ENCODE measurements at regions not wholly inside any gene's neighbourhood (a gene's known extent, or its start where the extent isn't known, plus 50 kb on each side); places are given as distances from the start of the nearest gene placed in this dataset.

- no peak overlapping the region for H3K4me3 ChIP-seq
- peaks cover 0 to 18% (median 0%) of the 10 kb centered on the region in 4 donors for H3K4me1 ChIP-seq
- no peak for DNase-seq (ENCODE audit: low spot score in 2 of 2)
- H3K9me3 ChIP-seq, result no peaks in the 10 kb centered on the region
- no peaks in the 10 kb centered on the region for H3K27me3 ChIP-seq
- H3K36me3 ChIP-seq, result no peaks in the 10 kb centered on the region
- no peak for TF ChIP-seq CTCF (IDR thresholded peaks at IDR 0.05)
- no peak for TF ChIP-seq POLR2A (IDR thresholded peaks at IDR 0.05)
- no peak for TF ChIP-seq EP300 (IDR thresholded peaks at IDR 0.05)
- 95 to 98% methylated on average over 9 of the region's 9 CpGs for WGBS, 2 donors
- H3K27ac ChIP-seq, result no peak overlapping the region
Observed at GRCh38 chr20:57908226-57908625, 198.4 kb upstream of the PMEPA1 start.

- 54 to 67% methylated on average over 19 to 20 of the region's 20 CpGs for WGBS, 2 donors
- no peaks in the 10 kb centered on the region for H3K9me3 ChIP-seq
- no peak for DNase-seq (ENCODE audit: low spot score in 2 of 2)
- H3K27me3 ChIP-seq, result no peaks in the 10 kb centered on the region
- no peak overlapping the region for H3K4me3 ChIP-seq
- H3K27ac ChIP-seq, result no peak overlapping the region
- TF ChIP-seq POLR2A (IDR thresholded peaks at IDR 0.05) (no peak), CTCF (IDR thresholded peaks at IDR 0.05) (no peak), EP300 (IDR thresholded peaks at IDR 0.05) (no peak)
- H3K4me1 ChIP-seq, result peaks cover 0 to 15% (median 0%) of the 10 kb centered on the region in 4 donors
- H3K36me3 ChIP-seq, result no peaks in the 10 kb centered on the region
Observed at GRCh38 chr20:57907131-57908000, 197.6 kb upstream of the PMEPA1 start.

GRCh38 chr20:57905448-57905847 is 195.6 kb upstream of the PMEPA1 start:
- no peak for DNase-seq (ENCODE audit: low spot score in 2 of 2)
- TF ChIP-seq CTCF (IDR thresholded peaks at IDR 0.05), result no peak
- TF ChIP-seq POLR2A (IDR thresholded peaks at IDR 0.05), result no peak
- no peak for TF ChIP-seq EP300 (IDR thresholded peaks at IDR 0.05)
- Histone ChIP-seq H3K4me3 (no peak overlapping the region), H3K4me1 (peaks cover 0 to 7% (median 0%) of the 10 kb centered on the region in 4 donors), H3K36me3 (no peaks in the 10 kb centered on the region), H3K9me3 (no peaks in the 10 kb centered on the region), H3K27ac (no peak overlapping the region), H3K27me3 (no peaks in the 10 kb centered on the region)
- whole genome bisulfite sequencing, 2 donors, result 67 to 74% methylated on average over 5 of the region's 5 CpGs

DNA sequence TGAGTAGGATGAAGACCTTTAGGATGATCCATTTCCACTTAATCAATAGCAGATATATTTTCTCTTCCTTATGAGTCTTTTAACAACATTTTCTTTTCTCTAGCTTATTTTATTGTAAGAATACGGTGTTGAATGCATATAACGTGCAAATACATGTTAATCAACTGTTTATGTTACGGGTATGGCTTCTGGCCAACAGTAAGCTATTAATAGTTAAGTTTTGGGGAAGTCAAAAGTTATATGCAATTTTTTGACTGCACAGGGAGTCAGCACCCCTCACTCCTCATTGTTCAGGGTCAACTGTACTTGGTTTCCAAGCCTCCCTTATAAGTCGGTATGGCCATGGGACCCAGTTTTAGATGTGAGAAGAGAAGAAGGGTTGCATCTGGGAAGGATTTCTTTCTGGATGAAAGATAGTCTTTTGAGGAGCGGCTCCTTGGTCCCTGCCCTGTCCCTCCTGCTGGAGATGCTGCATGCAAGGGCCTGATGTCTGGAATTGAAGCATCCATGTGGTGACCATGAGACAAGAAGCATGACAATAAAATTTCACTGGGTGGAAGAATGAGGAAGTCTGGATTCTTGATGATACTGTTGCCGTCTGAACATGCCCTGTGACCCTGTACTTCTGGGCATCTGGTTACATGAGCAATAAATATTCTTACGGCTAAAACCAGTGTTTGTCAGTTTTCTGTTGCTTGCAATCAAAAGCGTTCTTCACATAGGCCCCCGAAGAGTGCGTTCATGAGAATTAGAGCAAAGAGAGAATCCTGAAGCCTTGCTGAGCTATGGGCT is 194.7 kb upstream of the PMEPA1 start:
- Histone ChIP-seq H3K9me3 (no peaks in the 10 kb centered on the region), H3K27ac (no peak overlapping the region), H3K36me3 (no peaks in the 10 kb centered on the region), H3K27me3 (no peaks in the 10 kb centered on the region), H3K4me3 (no peak overlapping the region), H3K4me1 (peaks cover 0 to 7% (median 0%) of the 10 kb centered on the region in 4 donors)
- DNase-seq (ENCODE audit: low spot score in 2 of 2), result no peak
- TF ChIP-seq EP300 (IDR thresholded peaks at IDR 0.05), result no peak
- no peak for TF ChIP-seq POLR2A (IDR thresholded peaks at IDR 0.05)
- WGBS, 2 donors, result 81 to 88% methylated on average over 10 of the region's 10 CpGs

DNA sequence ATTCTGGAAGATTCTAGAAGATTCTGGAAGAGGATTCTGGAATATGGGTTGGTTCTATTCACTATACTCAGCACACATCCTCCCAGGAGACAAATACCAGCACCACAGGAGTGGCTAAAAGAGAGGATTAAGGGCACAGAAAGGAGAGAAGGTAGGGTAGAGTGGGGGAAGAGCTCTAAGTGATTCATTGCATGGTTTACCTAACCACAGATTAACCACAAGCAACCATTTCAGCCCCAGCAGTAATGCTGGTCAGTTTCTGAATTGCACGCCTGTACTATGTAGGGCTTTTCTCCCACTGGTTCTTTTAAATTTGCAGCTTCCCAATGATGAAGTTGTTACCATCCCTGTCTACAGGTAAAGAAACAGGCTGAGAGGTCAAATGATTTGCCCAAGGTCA is 192.7 kb upstream of the PMEPA1 start:
- peaks cover 0 to 8% (median 2%) of the 10 kb centered on the region in 4 donors for H3K4me1 ChIP-seq

More for the DNA sequence above, 192.7 kb upstream of the PMEPA1 start:
- no peaks in the 10 kb centered on the region for H3K36me3 ChIP-seq
- no peak for DNase-seq (ENCODE audit: low spot score in 2 of 2)
- H3K9me3 ChIP-seq, result no peaks in the 10 kb centered on the region
- no peak overlapping the region for H3K27ac ChIP-seq
- no peaks in the 10 kb centered on the region for H3K27me3 ChIP-seq
- no peak for TF ChIP-seq CTCF (IDR thresholded peaks at IDR 0.05)
- TF ChIP-seq EP300 (IDR thresholded peaks at IDR 0.05), result peak in 1 of 2 donors; percentile 21
- 90 to 93% methylated on average over 1 of the region's 1 CpG for WGBS, 2 donors
- no peak overlapping the region for H3K4me3 ChIP-seq

Measured in tibial nerve (tissue), 4 donors.